Gastroesophageal sphincter (tissue), 3 donors: ENCODE measurements at regions not wholly inside any gene's neighbourhood (a gene's known extent, or its start where the extent isn't known, plus 50 kb on each side); places are given as distances from the start of the nearest gene placed in this dataset.

ENCODE experiments used
- EP300 ChIP-seq: sonication (generic); formaldehyde crosslinking; IDR thresholded peaks from one replicate; pipeline ENCODE4 v1.6.1; 2017; ENCODE audit warnings: antibody characterized with exemption, mild to moderate bottlenecking
- TF ChIP-seq, protein P1 (sequence below), 4 experiments: fragments of 200-600 bp in 2 of 4; fragments of 450-650 bp in 2 of 4; sonication (generic) in 1 of 4; IDR thresholded peaks; one replicate each; pipeline ENCODE4 v1.5.1; 2017 to 2019; ENCODE audit warnings: antibody characterized with exemption in 4 of 4, mild to moderate bottlenecking in 2 of 4, moderate library complexity in 2 of 4

GRCh38 chr10:18743926-18744325 is 84.7 kb downstream of the ARL5B start:
- TF ChIP-seq, protein P1, sequence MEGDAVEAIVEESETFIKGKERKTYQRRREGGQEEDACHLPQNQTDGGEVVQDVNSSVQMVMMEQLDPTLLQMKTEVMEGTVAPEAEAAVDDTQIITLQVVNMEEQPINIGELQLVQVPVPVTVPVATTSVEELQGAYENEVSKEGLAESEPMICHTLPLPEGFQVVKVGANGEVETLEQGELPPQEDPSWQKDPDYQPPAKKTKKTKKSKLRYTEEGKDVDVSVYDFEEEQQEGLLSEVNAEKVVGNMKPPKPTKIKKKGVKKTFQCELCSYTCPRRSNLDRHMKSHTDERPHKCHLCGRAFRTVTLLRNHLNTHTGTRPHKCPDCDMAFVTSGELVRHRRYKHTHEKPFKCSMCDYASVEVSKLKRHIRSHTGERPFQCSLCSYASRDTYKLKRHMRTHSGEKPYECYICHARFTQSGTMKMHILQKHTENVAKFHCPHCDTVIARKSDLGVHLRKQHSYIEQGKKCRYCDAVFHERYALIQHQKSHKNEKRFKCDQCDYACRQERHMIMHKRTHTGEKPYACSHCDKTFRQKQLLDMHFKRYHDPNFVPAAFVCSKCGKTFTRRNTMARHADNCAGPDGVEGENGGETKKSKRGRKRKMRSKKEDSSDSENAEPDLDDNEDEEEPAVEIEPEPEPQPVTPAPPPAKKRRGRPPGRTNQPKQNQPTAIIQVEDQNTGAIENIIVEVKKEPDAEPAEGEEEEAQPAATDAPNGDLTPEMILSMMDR (IDR thresholded peaks at IDR 0.05) = no peak
- TF ChIP-seq EP300 = no peak
